H1 (cell line): ENCODE measurements at regions not wholly inside any gene's neighbourhood (a gene's known extent, or its start where the extent isn't known, plus 50 kb on each side); places are given as distances from the start of the nearest gene placed in this dataset.

ENCODE experiments used
- EP300 ChIP-seq, 2 experiments: IDR thresholded peaks; 1 replicate in 1 of 2; 2 replicates in 1 of 2; pipeline ENCODE4 v1.6.1; 2011 to 2012; ENCODE audit warnings: low read depth in 2 of 2, low read length in 2 of 2, mild to moderate bottlenecking in 2 of 2, borderline replicate concordance in 1 of 2, inconsistent platforms in 1 of 2, moderate library complexity in 1 of 2
- EZH2 ChIP-seq: fragments of 200-600 bp; sonication (generic); IDR thresholded peaks from 2 replicates; pipeline ENCODE4 v1.7.1; 2012; ENCODE audit warnings: low read depth, mild to moderate bottlenecking, moderate library complexity, low read length, inconsistent platforms; ENCODE audit not compliant: severe bottlenecking
- NRF1 ChIP-seq: IDR thresholded peaks from 2 replicates; pipeline ENCODE4 v1.6.1; 2011; ENCODE audit warnings: mild to moderate bottlenecking, low read depth, low read length, improper control_type of control experiment
- POLR2AphosphoS5 ChIP-seq: IDR thresholded peaks from 2 replicates; pipeline ENCODE4 v1.6.1; 2011; ENCODE audit warnings: low read depth, low read length
- SUZ12 ChIP-seq: fragments of 200-600 bp; sonication (generic); IDR thresholded peaks from 2 replicates; pipeline ENCODE4 v1.6.1; 2012; ENCODE audit warnings: mild to moderate bottlenecking, inconsistent platforms, low read length, moderate library complexity, mixed read lengths
- YY1 ChIP-seq: IDR thresholded peaks from 2 replicates; pipeline ENCODE4 v1.6.1; 2011; ENCODE audit warnings: low read depth, mild to moderate bottlenecking, low read length
- TF ChIP-seq, protein P1 (sequence below), 3 experiments: IDR thresholded peaks; 1 replicate in 2 of 3; 2 replicates in 1 of 3; pipeline versions ENCODE4 v1.5.1 to v1.6.1; 2011; ENCODE audit warnings: low read length in 3 of 3, mild to moderate bottlenecking in 3 of 3, inconsistent platforms in 2 of 3, low read depth in 1 of 3, moderate library complexity in 1 of 3; ENCODE audit not compliant: insufficient read depth in 1 of 3; ENCODE audit errors: control extremely low read depth in 1 of 3

DNA sequence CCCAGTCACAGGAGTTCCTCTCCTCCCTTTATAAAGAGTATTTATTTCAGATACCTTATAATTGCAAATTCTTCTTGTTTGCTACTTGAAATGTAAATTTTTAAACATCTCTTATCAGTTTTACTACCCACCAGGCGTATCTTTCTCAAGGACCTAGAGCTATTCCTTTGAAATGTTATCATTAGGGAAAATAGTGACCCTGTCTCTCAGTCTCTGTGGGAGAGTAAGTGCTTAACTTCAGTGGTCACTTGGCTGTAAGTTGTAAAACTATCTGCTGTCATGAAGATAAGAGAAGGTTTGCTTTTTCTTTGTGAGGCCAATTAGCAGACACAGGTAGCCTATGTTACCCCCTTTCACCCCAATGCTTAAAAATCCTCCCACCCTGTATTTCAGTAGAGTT, 241.6 kb downstream of the TACR3 start:
- TF ChIP-seq, protein P1, sequence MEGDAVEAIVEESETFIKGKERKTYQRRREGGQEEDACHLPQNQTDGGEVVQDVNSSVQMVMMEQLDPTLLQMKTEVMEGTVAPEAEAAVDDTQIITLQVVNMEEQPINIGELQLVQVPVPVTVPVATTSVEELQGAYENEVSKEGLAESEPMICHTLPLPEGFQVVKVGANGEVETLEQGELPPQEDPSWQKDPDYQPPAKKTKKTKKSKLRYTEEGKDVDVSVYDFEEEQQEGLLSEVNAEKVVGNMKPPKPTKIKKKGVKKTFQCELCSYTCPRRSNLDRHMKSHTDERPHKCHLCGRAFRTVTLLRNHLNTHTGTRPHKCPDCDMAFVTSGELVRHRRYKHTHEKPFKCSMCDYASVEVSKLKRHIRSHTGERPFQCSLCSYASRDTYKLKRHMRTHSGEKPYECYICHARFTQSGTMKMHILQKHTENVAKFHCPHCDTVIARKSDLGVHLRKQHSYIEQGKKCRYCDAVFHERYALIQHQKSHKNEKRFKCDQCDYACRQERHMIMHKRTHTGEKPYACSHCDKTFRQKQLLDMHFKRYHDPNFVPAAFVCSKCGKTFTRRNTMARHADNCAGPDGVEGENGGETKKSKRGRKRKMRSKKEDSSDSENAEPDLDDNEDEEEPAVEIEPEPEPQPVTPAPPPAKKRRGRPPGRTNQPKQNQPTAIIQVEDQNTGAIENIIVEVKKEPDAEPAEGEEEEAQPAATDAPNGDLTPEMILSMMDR (IDR thresholded peaks at IDR 0.05; ENCODE audit: control extremely low read depth in 1 of 3, insufficient read depth in 1 of 3, low read depth in 1 of 3, low read length in 3 of 3) = no peak
- no peak for TF ChIP-seq EP300 (IDR thresholded peaks at IDR 0.05; ENCODE audit: borderline replicate concordance in 1 of 2, low read depth in 2 of 2, low read length in 2 of 2)
- TF ChIP-seq YY1 = no peak
- TF ChIP-seq POLR2AphosphoS5 = no peak
- no peak for TF ChIP-seq NRF1
- no peak for TF ChIP-seq EZH2
- no peak for TF ChIP-seq SUZ12
